ENCODE measurements at regions not wholly inside any gene's neighbourhood (a gene's known extent, or its start where the extent isn't known, plus 50 kb on each side); places are given as distances from the start of the nearest gene placed in this dataset.

DNA sequence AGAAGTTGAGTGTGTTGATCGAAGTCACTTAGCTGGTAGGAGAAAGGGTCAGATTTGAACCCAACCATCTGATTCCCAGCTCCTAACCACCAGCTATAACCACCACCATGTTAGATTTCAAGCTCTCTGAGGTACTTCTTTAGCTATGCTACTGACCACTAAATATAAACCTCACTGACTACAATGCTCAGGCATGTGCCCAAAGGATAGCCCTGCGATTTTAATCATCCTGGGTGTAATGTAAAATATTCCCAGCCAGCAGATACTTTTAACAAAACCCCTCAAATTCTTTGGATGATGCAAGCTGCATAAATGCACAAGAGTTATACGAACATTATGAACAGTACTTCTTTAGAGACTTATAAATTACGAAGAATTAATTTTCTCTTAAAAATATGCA, 115.2 kb upstream of the TSC22D2 start:
- no peak overlapping the region for H3K27ac ChIP-seq (ENCODE audit: low read depth, low read length)
- H3K27me3 ChIP-seq (ENCODE audit: control insufficient read depth in 5 of 5, insufficient read depth in 4 of 5, low read length in 5 of 5) = no peaks in the 10 kb centered on the region
- H3K36me3 ChIP-seq (ENCODE audit: control insufficient read depth in 5 of 5, insufficient read depth in 5 of 5, low read length in 5 of 5) = no peaks in the 10 kb centered on the region
- no peaks in the 10 kb centered on the region for H3K9me3 ChIP-seq (ENCODE audit: control insufficient read depth in 5 of 5, low read length in 5 of 5)
- peaks cover 0 to 7% (median 0%) of the 10 kb centered on the region in 5 donors for H3K4me1 ChIP-seq (ENCODE audit: control insufficient read depth in 5 of 5, insufficient read depth in 5 of 5, low read length in 5 of 5)
- no peak overlapping the region for H3K9ac ChIP-seq (ENCODE audit: low read length in 5 of 5)
- H3K4me3 ChIP-seq (ENCODE audit: low read depth in 1 of 5, low read length in 5 of 5) = no peak overlapping the region

DNA sequence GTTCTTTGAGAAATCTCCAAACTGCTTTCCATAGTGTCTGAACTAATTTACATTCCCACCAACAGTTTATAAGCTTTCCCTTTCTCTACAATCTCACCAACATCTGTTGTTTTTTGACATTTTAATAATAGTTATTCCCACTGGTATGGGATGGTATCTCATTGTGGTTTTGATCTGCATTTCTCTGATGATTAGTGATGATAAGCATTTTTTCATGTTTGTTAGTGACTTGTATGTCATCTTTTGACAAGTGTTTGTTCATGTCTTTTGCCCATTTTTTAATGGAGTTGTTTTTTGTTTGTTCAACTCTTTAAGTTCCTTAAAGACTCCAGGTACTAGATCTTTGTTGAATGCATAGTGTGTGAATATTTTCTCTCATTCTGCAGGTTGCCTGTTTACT, 116.6 kb upstream of the TSC22D2 start:
- H3K27me3 ChIP-seq (ENCODE audit: control insufficient read depth in 5 of 5, insufficient read depth in 4 of 5, low read length in 5 of 5) = no peaks in the 10 kb centered on the region
- H3K36me3 ChIP-seq (ENCODE audit: control insufficient read depth in 5 of 5, insufficient read depth in 5 of 5, low read length in 5 of 5) = no peaks in the 10 kb centered on the region
- no peak overlapping the region for H3K4me3 ChIP-seq (ENCODE audit: low read depth in 1 of 5, low read length in 5 of 5)
- peaks cover 0 to 7% (median 0%) of the 10 kb centered on the region in 5 donors for H3K4me1 ChIP-seq (ENCODE audit: control insufficient read depth in 5 of 5, insufficient read depth in 5 of 5, low read length in 5 of 5)
- no peaks in the 10 kb centered on the region for H3K9me3 ChIP-seq (ENCODE audit: control insufficient read depth in 5 of 5, low read length in 5 of 5)
- H3K27ac ChIP-seq (ENCODE audit: low read depth, low read length) = no peak overlapping the region
- no peak overlapping the region for H3K9ac ChIP-seq (ENCODE audit: low read length in 5 of 5)

DNA sequence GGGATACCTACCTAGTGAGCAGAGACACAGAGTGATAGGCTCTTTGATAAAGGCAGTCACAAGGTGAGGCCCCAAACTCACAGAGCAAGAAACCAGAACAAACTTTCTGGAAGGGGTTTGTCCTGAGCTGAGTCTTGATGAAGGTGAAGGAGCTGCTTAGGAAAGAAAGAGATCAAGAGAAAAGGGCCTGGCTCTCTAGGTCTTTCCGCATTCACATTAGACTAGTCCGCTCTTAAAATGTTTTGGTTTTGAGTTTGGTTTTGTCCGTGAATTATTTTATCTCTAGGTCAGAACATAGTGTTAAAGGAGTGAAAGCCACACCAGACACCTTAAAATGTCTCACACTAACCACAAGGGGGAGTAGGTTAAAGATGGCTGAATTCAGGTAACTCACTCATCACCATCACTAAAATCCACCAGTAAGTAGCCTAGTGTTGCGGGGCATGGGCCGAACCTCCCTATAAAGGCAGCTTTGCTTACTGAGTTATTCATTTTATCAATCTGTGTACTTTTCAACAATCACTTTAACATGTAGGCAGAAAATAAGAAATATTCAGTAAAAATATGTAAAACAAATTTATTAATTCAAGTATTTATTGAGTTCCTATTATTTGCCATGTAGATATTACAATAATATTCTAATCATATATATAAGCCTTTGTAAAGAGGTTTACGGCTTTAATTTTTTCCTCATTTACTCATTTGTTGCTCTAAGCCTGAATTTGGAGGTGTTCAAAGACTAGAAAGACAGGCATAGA, 121.5 kb upstream of the TSC22D2 start:
- H3K27me3 ChIP-seq (ENCODE audit: control insufficient read depth in 5 of 5, insufficient read depth in 4 of 5, low read length in 5 of 5) = no peaks in the 10 kb centered on the region
- no peak overlapping the region for H3K4me3 ChIP-seq (ENCODE audit: low read depth in 1 of 5, low read length in 5 of 5)
- no peaks in the 10 kb centered on the region for H3K4me1 ChIP-seq (ENCODE audit: control insufficient read depth in 5 of 5, insufficient read depth in 5 of 5, low read length in 5 of 5)
- no peak overlapping the region for H3K27ac ChIP-seq (ENCODE audit: low read depth, low read length)
- no peaks in the 10 kb centered on the region for H3K36me3 ChIP-seq (ENCODE audit: control insufficient read depth in 5 of 5, insufficient read depth in 5 of 5, low read length in 5 of 5)
- H3K9me3 ChIP-seq (ENCODE audit: control insufficient read depth in 5 of 5, low read length in 5 of 5) = no peaks in the 10 kb centered on the region
- H3K9ac ChIP-seq (ENCODE audit: low read length in 5 of 5) = no peak overlapping the region

DNA sequence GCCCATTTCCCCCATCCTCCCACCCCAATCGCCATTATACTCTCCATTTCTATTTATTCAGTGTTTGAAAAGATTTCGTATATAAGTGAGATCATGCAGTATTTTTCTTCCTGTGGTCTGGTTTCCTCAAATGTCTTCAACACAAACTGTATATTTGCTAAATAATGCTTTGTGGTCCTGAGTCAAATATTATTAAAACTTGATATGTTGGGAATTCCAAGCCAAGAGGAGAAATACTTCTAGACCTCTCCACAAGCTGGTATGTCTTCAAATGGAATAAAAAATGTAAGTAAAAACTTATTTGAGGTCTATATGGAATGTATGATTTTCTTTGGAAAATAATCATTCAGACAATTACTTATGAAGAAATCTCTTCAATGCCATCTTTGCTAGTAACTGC, 122.5 kb upstream of the TSC22D2 start:
- Histone ChIP-seq H3K9me3 (ENCODE audit: control insufficient read depth in 5 of 5, low read length in 5 of 5) (no peaks in the 10 kb centered on the region), H3K36me3 (ENCODE audit: control insufficient read depth in 5 of 5, insufficient read depth in 5 of 5, low read length in 5 of 5) (no peaks in the 10 kb centered on the region), H3K9ac (ENCODE audit: low read length in 5 of 5) (no peak overlapping the region), H3K4me1 (ENCODE audit: control insufficient read depth in 5 of 5, insufficient read depth in 5 of 5, low read length in 5 of 5) (no peaks in the 10 kb centered on the region), H3K27ac (ENCODE audit: low read depth, low read length) (no peak overlapping the region), H3K27me3 (ENCODE audit: control insufficient read depth in 5 of 5, insufficient read depth in 4 of 5, low read length in 5 of 5) (no peaks in the 10 kb centered on the region), H3K4me3 (ENCODE audit: low read depth in 1 of 5, low read length in 5 of 5) (no peak overlapping the region)

DNA sequence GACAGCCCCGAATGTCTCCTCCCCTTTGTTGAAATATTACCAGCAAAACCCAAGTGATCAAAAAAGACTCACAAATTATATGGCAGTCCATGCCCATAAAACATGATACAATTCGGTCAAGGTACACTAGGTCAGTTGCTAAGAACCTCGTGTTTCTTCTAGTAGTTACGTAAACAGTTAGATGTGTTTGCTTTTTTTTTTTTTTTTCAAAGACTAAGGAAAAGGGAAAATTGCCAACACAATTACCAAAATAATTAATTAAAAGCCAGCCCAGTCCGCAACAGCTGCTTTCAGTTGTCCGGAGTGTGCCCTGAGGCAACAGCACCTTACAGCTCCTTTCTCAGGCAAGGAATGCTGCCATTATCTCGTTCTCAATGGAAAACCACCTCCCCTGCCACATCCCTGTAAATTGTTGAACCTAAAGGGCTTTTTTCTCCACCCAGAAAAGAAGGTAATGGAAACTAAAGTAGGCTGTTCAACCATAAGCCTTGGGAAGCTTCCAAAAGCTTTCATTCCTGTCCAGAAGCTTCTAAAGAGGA, 129.2 kb upstream of the TSC22D2 start:
- Histone ChIP-seq H3K4me3 (ENCODE audit: low read depth in 1 of 5, low read length in 5 of 5) (no peak overlapping the region), H3K9ac (ENCODE audit: low read length in 5 of 5) (no peak overlapping the region), H3K36me3 (ENCODE audit: control insufficient read depth in 5 of 5, insufficient read depth in 5 of 5, low read length in 5 of 5) (no peaks in the 10 kb centered on the region), H3K27me3 (ENCODE audit: control insufficient read depth in 5 of 5, insufficient read depth in 4 of 5, low read length in 5 of 5) (no peaks in the 10 kb centered on the region), H3K9me3 (ENCODE audit: control insufficient read depth in 5 of 5, low read length in 5 of 5) (no peaks in the 10 kb centered on the region), H3K4me1 (ENCODE audit: control insufficient read depth in 5 of 5, insufficient read depth in 5 of 5, low read length in 5 of 5) (no peaks in the 10 kb centered on the region), H3K27ac (ENCODE audit: low read depth, low read length) (no peak overlapping the region)

DNA sequence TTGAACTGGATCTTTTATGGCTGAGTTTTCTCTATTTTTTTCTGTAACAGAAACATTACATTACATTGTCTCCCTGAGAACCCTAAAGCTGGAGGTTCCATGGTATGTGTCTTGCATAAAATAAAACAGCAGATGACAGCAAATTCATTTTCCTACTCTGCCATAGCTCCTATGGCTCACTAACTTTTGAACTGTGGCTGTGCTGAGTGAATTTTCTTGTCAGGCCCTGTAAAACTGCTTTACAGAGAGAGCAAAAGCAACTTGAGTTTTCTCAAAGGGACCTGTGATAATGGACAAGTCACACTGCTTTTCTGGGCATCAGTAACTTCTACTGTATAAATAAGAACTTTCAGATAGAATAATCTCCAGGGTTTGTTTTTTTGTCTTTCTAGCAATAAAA, 129.9 kb upstream of the TSC22D2 start:
- H3K27me3 ChIP-seq (ENCODE audit: control insufficient read depth in 5 of 5, insufficient read depth in 4 of 5, low read length in 5 of 5) = no peaks in the 10 kb centered on the region
- H3K4me1 ChIP-seq (ENCODE audit: control insufficient read depth in 5 of 5, insufficient read depth in 5 of 5, low read length in 5 of 5) = no peaks in the 10 kb centered on the region
- H3K27ac ChIP-seq (ENCODE audit: low read depth, low read length) = no peak overlapping the region
- no peak overlapping the region for H3K9ac ChIP-seq (ENCODE audit: low read length in 5 of 5)
- H3K36me3 ChIP-seq (ENCODE audit: control insufficient read depth in 5 of 5, insufficient read depth in 5 of 5, low read length in 5 of 5) = no peaks in the 10 kb centered on the region
- H3K4me3 ChIP-seq (ENCODE audit: low read depth in 1 of 5, low read length in 5 of 5) = no peak overlapping the region
- H3K9me3 ChIP-seq (ENCODE audit: control insufficient read depth in 5 of 5, low read length in 5 of 5) = no peaks in the 10 kb centered on the region

DNA sequence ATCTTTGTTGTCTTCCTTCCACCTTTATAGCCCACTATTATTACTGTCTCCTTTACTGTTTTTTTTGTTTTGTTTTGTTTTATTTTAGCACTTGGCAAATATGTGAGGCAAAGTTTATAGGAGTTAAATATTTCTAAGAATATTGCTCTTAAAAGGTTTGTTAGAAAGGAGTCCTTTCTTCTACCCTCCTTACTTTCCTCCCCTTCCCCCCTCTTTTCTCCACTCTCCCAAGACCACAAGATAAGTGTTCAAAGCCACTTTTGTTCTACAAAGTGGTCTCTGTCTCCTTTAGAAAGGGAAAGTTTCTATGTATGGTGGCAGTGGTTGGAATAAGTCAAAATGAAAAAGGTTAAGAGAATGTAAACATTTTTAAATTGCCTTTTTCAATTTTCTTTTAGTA, 130.7 kb upstream of the TSC22D2 start:
- no peak overlapping the region for H3K9ac ChIP-seq (ENCODE audit: low read length in 5 of 5)
- no peak overlapping the region for H3K4me3 ChIP-seq (ENCODE audit: low read depth in 1 of 5, low read length in 5 of 5)
- H3K36me3 ChIP-seq (ENCODE audit: control insufficient read depth in 5 of 5, insufficient read depth in 5 of 5, low read length in 5 of 5) = no peaks in the 10 kb centered on the region
- no peaks in the 10 kb centered on the region for H3K4me1 ChIP-seq (ENCODE audit: control insufficient read depth in 5 of 5, insufficient read depth in 5 of 5, low read length in 5 of 5)
- no peaks in the 10 kb centered on the region for H3K9me3 ChIP-seq (ENCODE audit: control insufficient read depth in 5 of 5, low read length in 5 of 5)
- H3K27ac ChIP-seq (ENCODE audit: low read depth, low read length) = no peak overlapping the region
- H3K27me3 ChIP-seq (ENCODE audit: control insufficient read depth in 5 of 5, insufficient read depth in 4 of 5, low read length in 5 of 5) = no peaks in the 10 kb centered on the region

DNA sequence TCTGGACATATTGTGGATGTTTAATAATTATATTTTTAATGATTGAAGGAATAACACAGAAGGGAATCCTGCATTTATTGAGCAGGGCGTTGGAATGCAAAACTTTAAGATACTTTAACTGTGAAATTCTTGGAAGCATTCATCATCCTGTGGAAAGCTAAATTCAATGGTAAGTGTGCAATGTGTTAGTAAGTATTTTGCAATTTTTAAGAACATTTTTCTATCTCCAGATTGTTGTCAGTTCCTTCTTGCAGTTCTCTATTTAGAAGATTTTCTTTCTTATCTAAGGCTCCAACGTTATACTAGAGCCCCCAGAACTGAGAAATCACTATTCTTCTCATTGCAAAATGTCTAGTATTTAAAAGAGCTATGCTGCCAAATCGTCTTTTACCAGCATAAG, 132.2 kb upstream of the TSC22D2 start:
- H3K36me3 ChIP-seq (ENCODE audit: control insufficient read depth in 5 of 5, insufficient read depth in 5 of 5, low read length in 5 of 5) = no peaks in the 10 kb centered on the region
- H3K27me3 ChIP-seq (ENCODE audit: control insufficient read depth in 5 of 5, insufficient read depth in 4 of 5, low read length in 5 of 5) = no peaks in the 10 kb centered on the region
- no peaks in the 10 kb centered on the region for H3K4me1 ChIP-seq (ENCODE audit: control insufficient read depth in 5 of 5, insufficient read depth in 5 of 5, low read length in 5 of 5)
- H3K9ac ChIP-seq (ENCODE audit: low read length in 5 of 5) = no peak overlapping the region
- H3K9me3 ChIP-seq (ENCODE audit: control insufficient read depth in 5 of 5, low read length in 5 of 5) = no peaks in the 10 kb centered on the region
- no peak overlapping the region for H3K27ac ChIP-seq (ENCODE audit: low read depth, low read length)
- no peak overlapping the region for H3K4me3 ChIP-seq (ENCODE audit: low read depth in 1 of 5, low read length in 5 of 5)

DNA sequence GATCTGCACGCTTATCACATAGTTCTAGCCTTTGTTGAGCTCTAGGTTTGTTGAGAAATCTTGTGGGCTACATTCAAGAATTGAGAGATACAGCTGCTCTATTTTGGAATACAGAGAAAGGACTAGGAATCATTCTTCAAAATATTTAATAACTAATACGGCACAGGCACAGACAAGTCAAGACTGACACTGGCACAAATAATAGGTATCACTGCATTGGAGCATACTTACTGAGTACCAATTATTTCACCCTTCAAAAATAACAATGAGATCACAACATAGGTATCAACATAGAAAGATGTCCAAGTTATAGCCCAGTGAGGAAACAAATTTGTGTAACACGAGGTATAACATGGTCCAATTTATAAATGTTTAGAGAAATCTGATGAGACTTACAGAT, 133.7 kb upstream of the TSC22D2 start:
- Histone ChIP-seq H3K9me3 (ENCODE audit: control insufficient read depth in 5 of 5, low read length in 5 of 5) (no peaks in the 10 kb centered on the region), H3K4me3 (ENCODE audit: low read depth in 1 of 5, low read length in 5 of 5) (no peak overlapping the region), H3K27ac (ENCODE audit: low read depth, low read length) (no peak overlapping the region), H3K27me3 (ENCODE audit: control insufficient read depth in 5 of 5, insufficient read depth in 4 of 5, low read length in 5 of 5) (no peaks in the 10 kb centered on the region), H3K9ac (ENCODE audit: low read length in 5 of 5) (no peak overlapping the region), H3K36me3 (ENCODE audit: control insufficient read depth in 5 of 5, insufficient read depth in 5 of 5, low read length in 5 of 5) (no peaks in the 10 kb centered on the region), H3K4me1 (ENCODE audit: control insufficient read depth in 5 of 5, insufficient read depth in 5 of 5, low read length in 5 of 5) (no peaks in the 10 kb centered on the region)

DNA sequence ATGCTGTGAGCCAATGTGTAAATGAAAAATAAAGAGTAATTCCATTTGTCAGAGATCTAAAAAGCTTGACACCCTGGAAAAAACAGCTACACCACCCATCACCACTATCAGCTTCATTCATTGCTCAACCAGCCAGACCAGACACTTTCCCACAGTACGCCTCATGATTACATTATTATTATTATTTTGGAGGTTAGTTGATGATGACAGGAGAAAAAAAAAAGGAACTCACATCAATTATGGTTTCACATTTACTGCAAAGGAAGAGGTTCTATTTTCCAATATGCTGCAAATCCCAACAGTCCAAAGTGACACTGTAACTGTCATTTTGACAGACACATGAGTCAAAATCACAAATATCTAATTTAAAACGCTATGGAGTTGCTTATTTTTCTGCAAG, 134.7 kb upstream of the TSC22D2 start:
- no peaks in the 10 kb centered on the region for H3K9me3 ChIP-seq (ENCODE audit: control insufficient read depth in 5 of 5, low read length in 5 of 5)
- H3K4me3 ChIP-seq (ENCODE audit: low read depth in 1 of 5, low read length in 5 of 5) = no peak overlapping the region
- no peaks in the 10 kb centered on the region for H3K4me1 ChIP-seq (ENCODE audit: control insufficient read depth in 5 of 5, insufficient read depth in 5 of 5, low read length in 5 of 5)
- H3K27me3 ChIP-seq (ENCODE audit: control insufficient read depth in 5 of 5, insufficient read depth in 4 of 5, low read length in 5 of 5) = no peaks in the 10 kb centered on the region
- no peak overlapping the region for H3K27ac ChIP-seq (ENCODE audit: low read depth, low read length)
- H3K36me3 ChIP-seq (ENCODE audit: control insufficient read depth in 5 of 5, insufficient read depth in 5 of 5, low read length in 5 of 5) = no peaks in the 10 kb centered on the region
- no peak overlapping the region for H3K9ac ChIP-seq (ENCODE audit: low read length in 5 of 5)

Data from subcutaneous abdominal adipose tissue (tissue), 5 donors.